ENCODE measurements at regions not wholly inside any gene's neighbourhood (a gene's known extent, or its start where the extent isn't known, plus 50 kb on each side); places are given as distances from the start of the nearest gene placed in this dataset.
A peak's percentile ranks its signal among the peaks of the same experiment; 100 is the strongest.

DNA sequence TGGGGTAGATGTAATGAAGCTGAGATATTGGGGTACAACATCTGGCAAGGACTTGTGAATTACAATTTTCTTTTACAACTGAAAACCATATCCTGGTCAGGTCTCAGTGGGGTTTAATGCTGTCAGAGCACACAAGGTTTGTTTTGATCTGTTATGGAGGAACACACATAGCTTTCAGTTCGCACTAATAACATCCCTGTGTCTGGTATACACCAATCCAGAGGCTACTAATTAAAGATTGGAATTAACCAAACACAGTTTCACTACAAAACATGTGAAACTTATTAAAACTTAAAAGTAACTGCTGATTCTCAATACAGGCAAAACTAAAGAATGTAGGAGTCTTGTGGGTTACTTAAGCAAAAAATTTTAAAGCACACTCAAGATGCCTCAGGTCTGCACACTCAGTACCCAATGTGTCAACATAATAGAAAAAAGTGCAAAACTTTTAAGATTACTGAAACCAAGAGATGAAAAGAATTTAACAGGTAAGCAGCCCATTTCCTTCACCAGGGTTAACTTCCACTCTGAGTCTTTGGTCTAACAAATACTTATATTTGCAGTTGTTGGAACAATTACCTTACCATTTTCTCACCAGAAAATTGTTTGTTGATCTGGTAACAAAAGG lies 77.4 kb downstream of the LLPH start:
- TF ChIP-seq POLR2A (IDR thresholded peaks at IDR 0.05; ENCODE audit: low read depth, low read length) (no peak), TAF1 (IDR thresholded peaks at IDR 0.05; ENCODE audit: borderline replicate concordance, low read depth, low read length) (no peak), POLR2AphosphoS5 (IDR thresholded peaks at IDR 0.05; ENCODE audit: low read depth, low read length) (no peak)
- no peak for FAIRE-seq
- DNase-seq (ENCODE audit: insufficient read length): no peak

DNA sequence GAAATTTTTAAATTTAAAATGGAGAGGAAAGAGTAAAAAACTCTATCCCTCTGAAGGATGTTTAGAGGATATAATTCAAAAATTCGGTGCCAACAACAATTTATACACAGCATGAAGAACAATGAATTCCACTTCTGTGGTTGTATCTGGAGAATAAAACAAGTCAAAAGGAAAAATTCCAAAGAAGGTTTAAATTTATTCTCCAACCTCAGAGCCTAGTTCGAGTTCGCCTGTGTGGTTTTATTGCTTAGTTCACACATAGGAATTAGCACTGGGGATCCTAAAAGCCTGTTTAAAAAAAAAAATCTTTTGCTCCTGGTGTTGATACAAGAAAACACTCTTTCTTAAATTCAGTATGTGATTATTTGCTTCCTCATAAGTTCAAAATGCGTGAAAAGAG lies 79.2 kb downstream of the LLPH start:
- DNase-seq (ENCODE audit: insufficient read length) (no peak), FAIRE-seq (no peak)
- TF ChIP-seq TAF1 (IDR thresholded peaks at IDR 0.05; ENCODE audit: borderline replicate concordance, low read depth, low read length): no peak
- TF ChIP-seq POLR2A (IDR thresholded peaks at IDR 0.05; ENCODE audit: low read depth, low read length): no peak
- TF ChIP-seq POLR2AphosphoS5 (IDR thresholded peaks at IDR 0.05; ENCODE audit: low read depth, low read length): no peak

DNA sequence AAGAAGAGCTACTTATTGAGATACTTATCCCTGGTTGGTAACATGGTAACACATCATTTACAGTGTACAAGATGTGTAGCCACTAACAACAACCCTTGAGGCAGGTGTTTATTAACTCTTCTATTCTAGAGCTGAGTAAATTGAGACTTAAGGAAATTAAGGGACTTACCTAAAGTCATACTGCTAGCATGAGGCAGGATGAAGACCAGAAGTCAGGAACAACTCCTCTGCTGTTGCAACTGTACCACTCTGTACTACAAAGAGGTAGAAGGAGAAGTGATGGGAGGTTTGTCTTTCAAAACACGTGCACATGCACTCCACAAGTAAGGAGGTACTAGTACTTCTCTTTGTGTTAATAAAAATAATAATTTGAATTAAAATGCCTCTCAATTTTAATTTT lies 79.9 kb downstream of the LLPH start:
- no peak for DNase-seq (ENCODE audit: insufficient read length)
- FAIRE-seq: no peak
- TF ChIP-seq TAF1 (IDR thresholded peaks at IDR 0.05; ENCODE audit: borderline replicate concordance, low read depth, low read length): no peak
- no peak for TF ChIP-seq POLR2A (IDR thresholded peaks at IDR 0.05; ENCODE audit: low read depth, low read length)
- no peak for TF ChIP-seq POLR2AphosphoS5 (IDR thresholded peaks at IDR 0.05; ENCODE audit: low read depth, low read length)

DNA sequence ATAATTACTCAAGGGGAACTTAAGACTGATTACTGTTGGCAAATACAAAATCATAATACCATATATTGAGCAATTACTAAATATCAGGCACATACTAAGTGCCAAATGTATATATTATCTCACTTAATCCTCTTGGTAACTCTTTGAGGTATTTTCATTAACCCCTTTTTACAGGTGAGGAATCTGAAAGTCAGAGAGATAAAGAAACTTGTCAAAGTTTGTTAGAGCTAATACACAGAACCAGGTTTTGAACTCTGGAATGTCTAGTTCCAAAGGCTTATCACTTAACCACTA lies 80.3 kb downstream of the LLPH start:
- TF ChIP-seq TAF1 (IDR thresholded peaks at IDR 0.05; ENCODE audit: borderline replicate concordance, low read depth, low read length): no peak
- no peak for TF ChIP-seq POLR2AphosphoS5 (IDR thresholded peaks at IDR 0.05; ENCODE audit: low read depth, low read length)
- no peak for TF ChIP-seq POLR2A (IDR thresholded peaks at IDR 0.05; ENCODE audit: low read depth, low read length)
- FAIRE-seq: no peak
- DNase-seq (ENCODE audit: insufficient read length): no peak

DNA sequence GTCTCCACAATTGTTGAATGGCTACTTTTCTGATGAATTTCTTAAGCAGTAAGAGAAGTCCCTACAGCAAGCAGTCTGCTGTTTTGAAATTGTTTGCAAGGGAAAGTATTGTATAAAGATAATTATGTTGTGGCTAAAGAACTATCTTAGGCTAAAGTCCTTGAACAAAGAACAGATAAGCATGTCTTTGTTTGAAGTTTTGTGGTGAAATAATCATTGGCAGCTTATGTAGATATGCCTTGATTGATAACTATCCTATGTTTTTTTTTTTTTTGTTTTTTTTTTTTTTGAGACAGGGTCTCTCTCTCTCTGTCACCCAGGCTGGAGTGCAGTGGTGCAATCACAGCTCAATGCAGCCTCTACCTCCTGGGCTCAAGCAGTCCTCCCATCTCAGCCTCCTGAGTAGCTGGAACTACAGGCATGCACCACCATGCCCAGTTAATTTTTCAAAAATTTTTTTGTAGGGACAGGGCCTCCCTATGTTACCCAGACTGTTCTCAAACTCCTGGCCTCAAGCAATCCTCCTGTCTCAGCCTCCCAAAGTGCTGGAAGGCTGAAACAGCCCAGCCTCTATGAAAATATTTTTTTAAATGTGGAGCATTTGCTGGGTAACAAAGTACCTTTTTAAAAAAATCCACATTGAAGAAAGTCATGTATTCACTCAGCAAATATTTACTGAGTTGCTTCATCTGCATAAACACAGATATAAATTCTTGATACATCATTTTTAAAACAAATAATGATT lies 80.8 kb downstream of the LLPH start:
- FAIRE-seq: no peak
- DNase-seq (ENCODE audit: insufficient read length): no peak
- no peak for TF ChIP-seq POLR2AphosphoS5 (IDR thresholded peaks at IDR 0.05; ENCODE audit: low read depth, low read length)
- no peak for TF ChIP-seq POLR2A (IDR thresholded peaks at IDR 0.05; ENCODE audit: low read depth, low read length)
- no peak for TF ChIP-seq TAF1 (IDR thresholded peaks at IDR 0.05; ENCODE audit: borderline replicate concordance, low read depth, low read length)

DNA sequence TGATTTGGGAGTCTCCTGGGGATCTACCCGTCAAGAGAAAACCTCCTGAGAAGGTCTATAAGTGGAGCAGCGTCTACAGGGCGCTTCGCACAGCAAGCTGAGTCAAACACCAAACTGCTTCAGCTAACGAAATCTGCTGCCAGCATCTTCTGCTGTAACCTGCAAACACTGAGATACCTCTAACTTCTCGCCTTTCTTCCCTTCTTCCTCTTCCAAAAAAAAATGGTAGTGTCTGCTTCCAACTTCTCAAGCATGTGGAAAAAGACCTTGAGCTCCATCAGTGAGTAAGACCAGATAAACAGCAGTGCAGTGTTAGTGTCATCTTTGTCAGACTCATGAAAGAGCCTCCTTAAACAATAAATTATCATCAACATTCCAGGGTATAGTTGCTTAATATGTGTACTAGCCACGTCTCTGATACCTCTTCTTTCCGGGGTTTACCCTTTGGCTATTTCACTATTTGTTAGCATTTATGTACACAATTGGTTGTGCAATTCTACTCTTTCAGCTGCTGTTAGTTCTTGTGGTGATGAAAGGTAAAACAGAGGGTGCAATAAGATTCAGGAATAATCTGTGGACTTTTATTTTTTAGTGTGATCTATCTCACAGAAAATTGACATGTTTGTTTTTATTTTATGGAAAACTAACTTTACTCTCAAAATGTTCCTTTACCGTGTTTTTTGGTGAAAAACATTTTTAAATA lies 81.6 kb downstream of the LLPH start:
- DNase-seq (ENCODE audit: insufficient read length) (no peak), FAIRE-seq (peak; percentile 67)
- no peak for TF ChIP-seq POLR2A (IDR thresholded peaks at IDR 0.05; ENCODE audit: low read depth, low read length)
- TF ChIP-seq POLR2AphosphoS5 (IDR thresholded peaks at IDR 0.05; ENCODE audit: low read depth, low read length): no peak
- TF ChIP-seq TAF1 (IDR thresholded peaks at IDR 0.05; ENCODE audit: borderline replicate concordance, low read depth, low read length): no peak

DNA sequence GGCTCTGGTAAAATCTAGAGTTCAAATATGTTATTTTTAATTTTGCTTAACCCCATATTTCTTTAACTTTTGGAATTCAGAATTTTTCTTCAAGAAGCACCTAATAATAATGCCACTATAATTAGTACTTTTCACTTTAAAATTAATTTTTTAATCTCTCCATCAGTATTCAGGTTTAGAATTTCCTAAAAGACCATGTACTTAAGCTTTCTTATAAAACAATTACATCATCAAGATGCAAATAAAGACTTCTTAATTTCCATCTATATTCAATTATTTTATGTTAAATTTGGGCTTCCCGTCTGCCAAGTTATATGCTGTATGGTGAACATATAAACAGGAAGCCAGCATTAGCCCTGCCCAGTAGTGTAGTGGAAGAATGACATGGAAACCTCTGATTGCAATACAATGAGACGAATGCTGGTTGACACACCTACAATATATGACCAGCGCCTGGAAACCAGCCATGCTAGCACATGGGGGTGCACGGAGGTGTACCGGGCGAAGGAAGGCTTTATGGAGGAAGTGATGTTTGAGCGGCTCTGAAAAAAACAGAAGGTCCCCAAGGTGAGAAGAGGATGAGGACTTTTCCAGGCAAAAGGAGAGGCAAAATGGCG lies 82.2 kb downstream of the LLPH start:
- FAIRE-seq: no peak

DNA sequence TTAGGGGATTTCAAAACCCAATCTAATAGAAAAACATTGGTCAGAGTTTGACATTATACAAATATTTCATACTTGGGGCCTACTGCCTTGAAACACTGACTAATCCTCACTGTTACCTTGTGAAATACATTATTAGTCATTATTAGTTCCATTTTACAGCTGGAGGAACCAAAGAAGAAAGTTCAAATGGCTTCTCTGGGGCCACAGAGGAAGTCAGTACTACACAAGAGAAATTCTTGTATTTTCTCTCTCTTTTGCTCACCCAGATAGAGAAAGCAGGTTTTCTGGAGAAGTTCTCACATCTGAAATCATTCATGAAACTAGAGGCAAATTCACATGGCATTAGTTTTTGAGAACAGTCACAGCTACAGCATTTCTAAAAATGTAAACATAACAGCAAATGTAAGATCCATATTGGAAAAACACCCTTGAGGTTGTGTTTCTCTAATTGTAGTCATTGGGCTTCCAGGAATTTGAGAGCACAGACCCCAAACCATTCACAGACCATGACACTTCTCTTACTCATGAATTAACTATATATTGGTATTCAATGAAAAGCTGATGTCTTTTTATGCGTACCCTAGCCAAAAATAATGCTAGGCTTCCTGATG lies 83.0 kb downstream of the LLPH start:
- TF ChIP-seq POLR2AphosphoS5 (IDR thresholded peaks at IDR 0.05; ENCODE audit: low read depth, low read length): no peak
- no peak for TF ChIP-seq POLR2A (IDR thresholded peaks at IDR 0.05; ENCODE audit: low read depth, low read length)
- TF ChIP-seq TAF1 (IDR thresholded peaks at IDR 0.05; ENCODE audit: borderline replicate concordance, low read depth, low read length): no peak
- DNase-seq (ENCODE audit: insufficient read length) (no peak), FAIRE-seq (peak; percentile 83)

More for the DNA sequence above, 82.2 kb downstream of the LLPH start:
- no peak for DNase-seq (ENCODE audit: insufficient read length)
- TF ChIP-seq POLR2AphosphoS5 (IDR thresholded peaks at IDR 0.05; ENCODE audit: low read depth, low read length): no peak
- no peak for TF ChIP-seq TAF1 (IDR thresholded peaks at IDR 0.05; ENCODE audit: borderline replicate concordance, low read depth, low read length)
- TF ChIP-seq POLR2A (IDR thresholded peaks at IDR 0.05; ENCODE audit: low read depth, low read length): no peak

DNA sequence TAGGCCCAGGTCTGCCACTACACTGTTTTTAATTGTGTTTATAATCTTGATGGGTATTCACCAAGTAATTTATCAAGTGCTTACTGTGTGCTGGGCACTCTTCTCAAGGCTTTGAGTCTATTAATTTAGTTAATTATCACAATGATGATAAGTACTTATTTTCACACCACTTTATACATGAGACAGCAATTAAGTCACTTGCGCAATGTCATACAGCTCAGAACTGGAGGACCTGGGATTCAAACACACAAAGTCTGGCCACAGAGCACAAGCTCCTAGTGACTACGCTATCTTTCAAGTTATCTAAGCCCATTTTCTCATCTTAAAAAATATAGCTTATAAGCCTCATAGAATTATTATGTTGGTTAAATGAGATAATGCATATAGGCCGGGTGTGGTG lies 85.0 kb downstream of the LLPH start:
- FAIRE-seq (no peak), DNase-seq (ENCODE audit: insufficient read length) (no peak)
- no peak for TF ChIP-seq TAF1 (IDR thresholded peaks at IDR 0.05; ENCODE audit: borderline replicate concordance, low read depth, low read length)
- no peak for TF ChIP-seq POLR2AphosphoS5 (IDR thresholded peaks at IDR 0.05; ENCODE audit: low read depth, low read length)
- no peak for TF ChIP-seq POLR2A (IDR thresholded peaks at IDR 0.05; ENCODE audit: low read depth, low read length)

DNA sequence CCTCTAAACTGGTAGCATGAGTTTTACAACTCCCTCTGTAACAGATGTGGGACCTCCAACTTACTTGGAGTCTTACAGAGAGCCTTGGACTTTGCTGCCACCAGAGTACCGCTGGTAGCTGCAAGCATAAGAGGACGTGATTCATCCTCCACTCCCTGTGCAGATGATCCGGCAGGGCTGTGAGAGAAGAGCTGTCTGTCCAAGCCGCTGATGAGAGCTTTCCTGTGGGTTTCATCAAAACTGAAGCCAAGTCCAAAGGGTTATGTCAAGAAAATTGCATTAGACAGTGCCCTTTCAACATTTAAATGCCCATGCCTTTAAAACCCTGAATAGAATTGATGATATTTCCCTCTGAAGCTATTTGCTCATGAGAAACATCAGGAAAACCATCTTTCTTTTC lies 85.8 kb downstream of the LLPH start:
- no peak for FAIRE-seq

DNA sequence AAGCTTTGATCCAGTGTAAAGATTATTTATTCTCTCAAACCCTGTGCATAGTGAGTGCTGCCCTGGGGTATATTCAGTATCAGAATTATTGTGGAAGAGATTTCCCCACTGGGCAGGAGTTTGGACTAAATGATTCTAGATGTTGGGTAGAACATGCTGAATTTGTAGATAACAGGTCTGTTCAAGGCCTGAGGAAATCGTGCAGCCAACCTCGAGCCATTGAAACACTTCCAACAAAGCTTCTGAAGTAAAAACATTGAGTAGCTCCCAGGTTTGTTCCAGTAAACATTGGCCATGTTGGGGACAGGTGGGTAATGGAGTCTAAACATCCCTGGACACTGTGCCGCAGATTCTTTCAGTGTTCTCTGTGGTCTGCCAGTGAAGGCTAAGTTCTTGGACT lies 87.5 kb downstream of the LLPH start:
- TF ChIP-seq POLR2A (IDR thresholded peaks at IDR 0.05; ENCODE audit: low read depth, low read length): no peak
- no peak for TF ChIP-seq POLR2AphosphoS5 (IDR thresholded peaks at IDR 0.05; ENCODE audit: low read depth, low read length)
- FAIRE-seq (no peak), DNase-seq (ENCODE audit: insufficient read length) (no peak)

More for the DNA sequence above, 85.8 kb downstream of the LLPH start:
- TF ChIP-seq TAF1 (IDR thresholded peaks at IDR 0.05; ENCODE audit: borderline replicate concordance, low read depth, low read length): no peak
- no peak for TF ChIP-seq POLR2A (IDR thresholded peaks at IDR 0.05; ENCODE audit: low read depth, low read length)
- TF ChIP-seq POLR2AphosphoS5 (IDR thresholded peaks at IDR 0.05; ENCODE audit: low read depth, low read length): no peak
- DNase-seq (ENCODE audit: insufficient read length): no peak

Measured in GM12892 (cell line).